HG03103 (cell line): ENCODE measurements at regions not wholly inside any gene's neighbourhood (a gene's known extent, or its start where the extent isn't known, plus 50 kb on each side); places are given as distances from the start of the nearest gene placed in this dataset.

ENCODE experiments used
- ATAC-seq: cut with Tn5 transposase; IDR thresholded peaks from one replicate; pipeline ENCODE4 v1.9.1; 2021; ENCODE audit warnings: low read depth; ENCODE audit not compliant: unreplicated experiment

- ATAC-seq: no peak
These were observed 194.9 kb upstream of the RMST start for GRCh38 chr12:97267594-97268202.

- no peak for ATAC-seq
These were observed 190.1 kb upstream of the RMST start for GRCh38 chr12:97272471-97272870.

- no peak for ATAC-seq
These were observed 188.2 kb upstream of the RMST start for GRCh38 chr12:97274386-97274785.

- no peak for ATAC-seq
These were observed 187.3 kb upstream of the RMST start for GRCh38 chr12:97275256-97275655.

- no peak for ATAC-seq
These were observed 186.6 kb upstream of the RMST start for GRCh38 chr12:97275728-97276590.

- no peak for ATAC-seq
These were observed 185.8 kb upstream of the RMST start for GRCh38 chr12:97276661-97277429.

GRCh38 chr12:97283297-97283696, 179.3 kb upstream of the RMST start:
- ATAC-seq: no peak

GRCh38 chr12:97288531-97288930, 174.1 kb upstream of the RMST start:
- ATAC-seq: no peak

- ATAC-seq: peak; percentile 54
These were observed 170.0 kb upstream of the RMST start for GRCh38 chr12:97292588-97292987.

GRCh38 chr12:97293541-97293940, 169.1 kb upstream of the RMST start:
- ATAC-seq: no peak

- no peak for ATAC-seq
These were observed 162.8 kb upstream of the RMST start for GRCh38 chr12:97299847-97300246.

- no peak for ATAC-seq
These were observed 162.2 kb upstream of the RMST start for GRCh38 chr12:97300431-97300830.

- ATAC-seq: no peak
These were observed 161.7 kb upstream of the RMST start for GRCh38 chr12:97300891-97301290.

- ATAC-seq: no peak
These were observed 161.0 kb upstream of the RMST start for GRCh38 chr12:97301576-97301975.

- no peak for ATAC-seq
These were observed 157.0 kb upstream of the RMST start for GRCh38 chr12:97305651-97306050.

GRCh38 chr12:97306147-97306546, 156.5 kb upstream of the RMST start:
- peak; percentile 100 for ATAC-seq

GRCh38 chr12:97308576-97309198, 153.9 kb upstream of the RMST start:
- no peak for ATAC-seq

GRCh38 chr12:97309921-97310320, 152.7 kb upstream of the RMST start:
- no peak for ATAC-seq

- ATAC-seq: no peak
These were observed 150.0 kb upstream of the RMST start for GRCh38 chr12:97312570-97313135.

- ATAC-seq: no peak
These were observed 149.0 kb upstream of the RMST start for GRCh38 chr12:97313471-97314190.
